NT2/D1 (cell line): ENCODE measurements at regions not wholly inside any gene's neighbourhood (a gene's known extent, or its start where the extent isn't known, plus 50 kb on each side); places are given as distances from the start of the nearest gene placed in this dataset.

Source experiments
- SUZ12 ChIP-seq: IDR thresholded peaks from 2 replicates; pipeline ENCODE4 v1.6.1; 2011; ENCODE audit not compliant: insufficient read length, insufficient read depth; ENCODE audit errors: extremely low read depth
- YY1 ChIP-seq: IDR thresholded peaks from 2 replicates; pipeline ENCODE4 v1.6.1; 2011; ENCODE audit not compliant: insufficient read length, insufficient read depth
- ZNF274 ChIP-seq: IDR thresholded peaks from 2 replicates; pipeline ENCODE4 v1.6.1; 2011; ENCODE audit warnings: mild to moderate bottlenecking, low read depth, low read length

- TF ChIP-seq ZNF274 (no peak), YY1 (no peak), SUZ12 (no peak)
Measured at GRCh38 chr6:113558966-113559365, 298.2 kb upstream of the MARCKS start.
